Erythroblast (primary cell): ENCODE measurements at regions not wholly inside any gene's neighbourhood (a gene's known extent, or its start where the extent isn't known, plus 50 kb on each side); places are given as distances from the start of the nearest gene placed in this dataset.

Source experiments
- GATA1 ChIP-seq: IDR thresholded peaks from 2 replicates; pipeline ENCODE4 v1.6.1; 2011; ENCODE audit warnings: low read depth, mild to moderate bottlenecking, control low read depth, low read length, moderate library complexity
- POLR2A ChIP-seq: IDR thresholded peaks from 2 replicates; pipeline ENCODE4 v1.6.1; 2011; ENCODE audit warnings: mild to moderate bottlenecking, low read length

- TF ChIP-seq POLR2A, result no peak
- TF ChIP-seq GATA1, result no peak
These were observed 387.2 kb downstream of the TBC1D32 start for GRCh38 chr6:120947111-120947510.
